Endothelial cell (in vitro differentiated cells): ENCODE measurements at regions not wholly inside any gene's neighbourhood (a gene's known extent, or its start where the extent isn't known, plus 50 kb on each side); places are given as distances from the start of the nearest gene placed in this dataset.

Source experiments
- DNase-seq: peaks from one replicate; pipeline ENCODE4 v3.0.0; 2021; ENCODE audit warnings: low spot score
- H3K27ac Mint-ChIP-seq: one replicate; pipeline ENCODE4 v1.8.0; 2021; ENCODE audit warnings: mixed read lengths, inconsistent platforms; ENCODE audit not compliant: unreplicated experiment
- H3K27me3 Mint-ChIP-seq: one replicate; pipeline ENCODE4 v1.8.0; 2021; ENCODE audit warnings: mild to moderate bottlenecking, moderate library complexity, mixed read lengths, inconsistent platforms; ENCODE audit not compliant: unreplicated experiment
- H3K36me3 Mint-ChIP-seq: one replicate; pipeline ENCODE4 v1.8.0; 2021; ENCODE audit warnings: mild to moderate bottlenecking, low read depth, mixed read lengths, inconsistent platforms; ENCODE audit not compliant: unreplicated experiment
- H3K4me1 Mint-ChIP-seq: one replicate; pipeline ENCODE4 v1.8.0; 2021; ENCODE audit warnings: mild to moderate bottlenecking, mixed read lengths, inconsistent platforms; ENCODE audit not compliant: unreplicated experiment
- H3K4me3 Mint-ChIP-seq: one replicate; pipeline ENCODE4 v1.8.0; 2021; ENCODE audit warnings: mild to moderate bottlenecking, mixed read lengths, inconsistent platforms; ENCODE audit not compliant: unreplicated experiment
- H3K9me3 Mint-ChIP-seq: one replicate; pipeline ENCODE4 v1.8.0; 2021; ENCODE audit warnings: mixed read lengths, inconsistent platforms; ENCODE audit not compliant: unreplicated experiment
- CTCF ChIP-seq: fragments of 200-600 bp; sonication (generic); IDR thresholded peaks from one replicate; pipeline ENCODE4 v1.5.0; 2021; ENCODE audit warnings: antibody characterized with exemption; ENCODE audit not compliant: unreplicated experiment

GRCh38 chr2:64722291-64723044 lies 68.8 kb upstream of the SERTAD2 start:
- peaks cover 8% of the 10 kb centered on the region for H3K4me1 Mint-ChIP-seq
- H3K27ac Mint-ChIP-seq, result no peak overlapping the region
- TF ChIP-seq CTCF, result no peak
- H3K9me3 Mint-ChIP-seq, result no peaks in the 10 kb centered on the region
- no peaks in the 10 kb centered on the region for H3K36me3 Mint-ChIP-seq
- H3K4me3 Mint-ChIP-seq, result no peak overlapping the region
- DNase-seq, result no peak
- peaks cover 1% of the 10 kb centered on the region for H3K27me3 Mint-ChIP-seq

- Mint-ChIP-seq H3K4me3 (no peak overlapping the region), H3K27ac (no peak overlapping the region), H3K9me3 (no peaks in the 10 kb centered on the region), H3K36me3 (no peaks in the 10 kb centered on the region), H3K4me1 (peaks cover 12% of the 10 kb centered on the region), H3K27me3 (peaks cover 1% of the 10 kb centered on the region)
- DNase-seq, result no peak
- no peak for TF ChIP-seq CTCF
Measured at GRCh38 chr2:64727013-64727767, 73.5 kb upstream of the SERTAD2 start.

GRCh38 chr2:64727843-64728463 lies 74.2 kb upstream of the SERTAD2 start:
- Mint-ChIP-seq H3K9me3 (no peaks in the 10 kb centered on the region), H3K27ac (no peak overlapping the region), H3K27me3 (peaks cover 1% of the 10 kb centered on the region), H3K4me3 (no peak overlapping the region), H3K4me1 (peaks cover 12% of the 10 kb centered on the region), H3K36me3 (no peaks in the 10 kb centered on the region)
- TF ChIP-seq CTCF, result no peak
- DNase-seq, result no peak

GRCh38 chr2:64730551-64731262 lies 77.0 kb upstream of the SERTAD2 start:
- TF ChIP-seq CTCF, result no peak
- DNase-seq, result no peak
- Mint-ChIP-seq H3K4me3 (no peak overlapping the region), H3K9me3 (no peaks in the 10 kb centered on the region), H3K4me1 (peaks cover 12% of the 10 kb centered on the region), H3K27ac (no peak overlapping the region), H3K27me3 (no peaks in the 10 kb centered on the region), H3K36me3 (no peaks in the 10 kb centered on the region)
